ENCODE measurements at regions not wholly inside any gene's neighbourhood (a gene's known extent, or its start where the extent isn't known, plus 50 kb on each side); places are given as distances from the start of the nearest gene placed in this dataset.

GRCh38 chr4:116500225-116500624, 585.2 kb downstream of the TRAM1L1 start:
- Histone ChIP-seq H3K4me3 (replicated peaks in 1 of 3) (no peak overlapping the region), H3K27ac (no peak overlapping the region), H3K4me1 (no peaks in the 10 kb centered on the region), H3K36me3 (no peaks in the 10 kb centered on the region), H3K27me3 (no peaks in the 10 kb centered on the region), H3K9me3 (no peaks in the 10 kb centered on the region)
- TF ChIP-seq POLR2A (IDR thresholded peaks at IDR 0.05) (no peak), CTCF (IDR thresholded peaks at IDR 0.05) (no peak)
- DNase-seq, result no peak
- WGBS, 2 donors, result 82 to 89% methylated on average over 2 of the region's 2 CpGs
- intact Hi-C loops (cut with DNase I), result no loop called here

GRCh38 chr4:116489739-116490138, 595.6 kb downstream of the TRAM1L1 start:
- no peak overlapping the region for H3K4me3 ChIP-seq (replicated peaks in 1 of 3)
- TF ChIP-seq CTCF (IDR thresholded peaks at IDR 0.05), result no peak
- no peak for TF ChIP-seq POLR2A (IDR thresholded peaks at IDR 0.05)
- H3K9me3 ChIP-seq, result no peaks in the 10 kb centered on the region
- DNase-seq, result no peak
- intact Hi-C loops (cut with DNase I), result no loop called here
- H3K4me1 ChIP-seq, result no peaks in the 10 kb centered on the region
- H3K36me3 ChIP-seq, result no peaks in the 10 kb centered on the region
- H3K27ac ChIP-seq, result no peak overlapping the region
- no peaks in the 10 kb centered on the region for H3K27me3 ChIP-seq

GRCh38 chr4:116486401-116486800, 599.0 kb downstream of the TRAM1L1 start:
- Histone ChIP-seq H3K36me3 (no peaks in the 10 kb centered on the region), H3K27me3 (no peaks in the 10 kb centered on the region), H3K4me3 (replicated peaks in 1 of 3) (no peak overlapping the region), H3K9me3 (no peaks in the 10 kb centered on the region), H3K27ac (no peak overlapping the region), H3K4me1 (no peaks in the 10 kb centered on the region)
- intact Hi-C loops (cut with DNase I), result no loop called here
- TF ChIP-seq CTCF (IDR thresholded peaks at IDR 0.05), result no peak
- no peak for TF ChIP-seq POLR2A (IDR thresholded peaks at IDR 0.05)
- WGBS, 2 donors, result 85 to 88% methylated on average over 2 of the region's 2 CpGs
- no peak for DNase-seq

- intact Hi-C loops (cut with DNase I), result no loop called here
- H3K4me1 ChIP-seq, result no peaks in the 10 kb centered on the region
- WGBS, 2 donors, result 68 to 72% methylated on average over 3 of the region's 3 CpGs
These were observed 604.8 kb downstream of the TRAM1L1 start for GRCh38 chr4:116480546-116480945.

GRCh38 chr4:116478343-116478742, 607.0 kb downstream of the TRAM1L1 start:
- Histone ChIP-seq H3K27ac (no peak overlapping the region), H3K4me3 (replicated peaks in 1 of 3) (no peak overlapping the region), H3K27me3 (no peaks in the 10 kb centered on the region), H3K36me3 (no peaks in the 10 kb centered on the region), H3K4me1 (no peaks in the 10 kb centered on the region), H3K9me3 (no peaks in the 10 kb centered on the region)
- TF ChIP-seq POLR2A (IDR thresholded peaks at IDR 0.05) (no peak), CTCF (IDR thresholded peaks at IDR 0.05) (no peak)
- intact Hi-C loops (cut with DNase I), result no loop called here
- 87 to 95% methylated on average over 7 to 10 of the region's 10 CpGs for WGBS, 2 donors
- no peak for DNase-seq

More at GRCh38 chr4:116480546-116480945, 604.8 kb downstream of the TRAM1L1 start:
- TF ChIP-seq POLR2A (IDR thresholded peaks at IDR 0.05) (no peak), CTCF (IDR thresholded peaks at IDR 0.05) (no peak)
- no peaks in the 10 kb centered on the region for H3K9me3 ChIP-seq
- no peak overlapping the region for H3K4me3 ChIP-seq (replicated peaks in 1 of 3)
- no peak overlapping the region for H3K27ac ChIP-seq
- H3K27me3 ChIP-seq, result no peaks in the 10 kb centered on the region
- no peak for DNase-seq
- no peaks in the 10 kb centered on the region for H3K36me3 ChIP-seq
